HG02852 (cell line): ENCODE measurements at regions not wholly inside any gene's neighbourhood (a gene's known extent, or its start where the extent isn't known, plus 50 kb on each side); places are given as distances from the start of the nearest gene placed in this dataset.
"Not testable (repeated sequence)": the region's sequence is repeated elsewhere in the genome, so short reads cannot be mapped to it uniquely, and the experiment has no call there.

Experiments used
- ATAC-seq: cut with Tn5 transposase; IDR thresholded peaks from one replicate; pipeline ENCODE4 v1.9.1; 2021; ENCODE audit warnings: mild to moderate bottlenecking, moderate library complexity; ENCODE audit not compliant: unreplicated experiment

DNA sequence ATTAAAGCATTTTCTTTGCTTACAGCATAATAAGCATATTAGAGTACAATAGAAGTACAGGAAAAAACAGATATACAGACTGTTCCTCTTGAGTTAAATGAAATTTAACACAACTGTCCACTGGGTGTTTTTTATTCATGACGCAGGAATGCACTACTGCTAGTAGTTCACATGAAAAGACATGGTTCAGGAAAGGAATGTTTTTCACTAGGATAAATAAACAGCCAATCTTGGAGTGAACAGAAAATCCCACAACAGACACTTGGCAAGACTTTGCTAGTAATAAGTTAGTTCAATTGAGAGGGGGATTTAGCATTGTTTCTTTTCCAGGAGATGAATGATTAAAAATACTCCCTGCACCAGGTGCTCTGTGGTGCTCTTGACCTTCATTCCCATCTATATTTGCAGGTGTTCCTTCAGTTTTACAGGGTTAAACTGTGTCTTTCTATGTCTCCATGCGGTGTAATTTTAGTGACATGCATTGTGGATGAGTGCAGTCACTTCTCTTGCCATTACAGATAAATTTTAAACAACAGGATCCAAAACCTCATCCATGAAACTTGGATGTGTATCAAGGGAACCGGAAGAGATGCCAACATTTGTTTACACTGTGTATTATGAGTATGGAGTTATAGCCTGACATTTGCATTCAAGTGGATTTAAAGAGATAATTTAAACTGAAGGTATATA, 796.6 kb downstream of the DSC3 start:
- ATAC-seq = no peak

- ATAC-seq = no peak
Measured at GRCh38 chr18:30234755-30235154, 807.8 kb downstream of the DSC3 start.

DNA sequence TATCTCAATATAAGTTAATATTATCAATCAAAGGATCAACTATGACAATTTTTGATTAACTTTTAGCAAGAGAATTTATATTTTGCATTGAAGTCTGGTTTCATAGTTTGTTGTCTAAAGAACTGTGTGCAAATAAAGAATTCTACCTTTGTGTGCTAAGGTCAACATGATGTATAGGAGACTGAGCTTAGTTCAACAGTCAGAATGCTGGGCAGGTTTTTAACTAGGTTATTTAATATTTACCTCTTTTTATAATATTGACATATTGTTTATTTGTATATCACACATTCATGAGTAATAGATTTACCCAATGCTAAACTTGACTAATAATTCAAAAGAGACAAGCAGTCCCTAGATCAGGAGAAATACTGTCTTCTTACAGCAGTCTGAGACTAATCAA, 831.4 kb downstream of the DSC3 start:
- ATAC-seq = no peak

DNA sequence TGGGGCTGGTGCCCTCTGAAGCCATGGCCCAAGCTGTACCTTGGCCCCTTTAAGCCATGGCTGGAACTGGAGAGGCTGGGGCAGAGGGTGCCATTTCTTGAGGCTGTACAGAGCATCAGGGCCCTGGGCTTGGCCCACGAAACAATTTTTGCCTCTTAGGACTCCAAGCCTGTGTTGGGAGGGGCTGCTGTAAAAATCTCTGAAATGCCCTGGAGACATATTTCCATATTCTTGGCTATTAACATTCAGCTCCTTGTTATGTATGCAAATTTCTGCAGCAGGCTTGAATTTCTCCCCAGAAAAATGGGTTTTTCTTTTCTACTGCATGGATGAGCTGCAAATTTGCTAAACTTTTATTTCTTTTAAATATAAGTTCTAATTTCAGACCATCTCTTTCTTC, 834.0 kb downstream of the DSC3 start:
- ATAC-seq = no peak

DNA sequence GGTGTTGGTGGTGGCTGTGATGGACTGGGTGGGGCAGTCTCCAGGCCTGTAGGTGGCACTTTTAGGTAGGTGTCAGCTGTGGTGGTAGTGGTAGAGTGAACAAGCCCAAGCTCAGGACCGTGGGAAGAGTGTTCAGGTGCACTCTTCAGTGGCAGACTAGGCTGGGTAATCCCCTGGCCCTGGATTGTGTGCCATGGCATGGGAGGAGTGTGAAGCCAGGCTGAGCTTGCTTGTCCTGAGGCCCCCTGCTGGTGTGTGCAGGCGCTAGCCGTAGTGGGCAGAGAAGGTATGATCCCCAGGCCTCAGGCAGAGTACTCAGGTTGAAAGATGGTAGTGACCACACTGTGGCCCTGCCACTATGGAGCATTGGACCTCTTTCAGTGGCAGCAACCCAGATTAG, 850.3 kb downstream of the DSC3 start:
- no peak for ATAC-seq

- no peak for ATAC-seq
Measured at GRCh38 chr18:30186245-30186644, 856.3 kb downstream of the DSC3 start.

- ATAC-seq = no peak
Measured at GRCh38 chr18:30177056-30177455, 865.5 kb downstream of the DSC3 start.

GRCh38 chr18:30175621-30176225, 866.8 kb downstream of the DSC3 start:
- ATAC-seq = no peak

- ATAC-seq = no peak
Measured at GRCh38 chr18:30175061-30175574, 867.4 kb downstream of the DSC3 start.

DNA sequence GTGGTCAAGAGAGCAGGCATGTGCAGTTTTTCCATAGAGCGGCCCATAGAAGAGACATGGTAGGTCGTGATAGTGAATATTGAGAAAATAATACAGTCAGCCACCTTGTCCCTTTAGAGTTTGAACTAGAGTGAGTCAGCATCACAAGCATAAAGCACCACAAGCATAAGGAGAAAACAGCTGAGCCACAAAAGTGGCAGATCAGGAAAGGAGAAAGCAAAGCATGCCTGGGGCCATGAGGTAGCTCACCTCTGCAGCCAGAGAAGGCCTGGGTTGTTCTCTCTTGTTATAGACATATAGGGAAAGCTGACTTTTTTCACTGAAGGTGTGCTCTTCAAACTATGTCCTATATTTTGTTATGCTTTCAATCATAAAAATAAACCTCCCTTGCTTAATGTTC, 879.0 kb downstream of the DSC3 start:
- no peak for ATAC-seq

DNA sequence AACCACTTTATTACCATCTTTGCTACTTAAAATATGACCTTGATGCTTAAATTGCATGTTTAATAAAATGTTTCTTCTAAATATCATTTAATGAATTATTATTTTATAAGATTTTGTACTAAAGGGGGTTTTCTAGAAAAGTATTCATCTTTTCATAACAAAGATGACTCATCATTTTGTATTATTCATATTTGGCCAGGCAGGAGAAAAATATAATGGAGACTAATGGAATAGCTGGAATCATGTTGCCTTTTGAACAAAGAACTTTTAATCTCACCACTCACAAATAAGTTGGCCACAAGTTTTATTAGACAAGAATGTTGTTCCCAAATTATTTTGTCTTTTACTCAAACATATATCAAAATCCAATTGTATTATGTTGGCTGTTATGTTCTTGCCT, 882.4 kb downstream of the DSC3 start:
- no peak for ATAC-seq

- ATAC-seq = no peak
Measured at GRCh38 chr18:30150586-30151250, 891.8 kb downstream of the DSC3 start.

DNA sequence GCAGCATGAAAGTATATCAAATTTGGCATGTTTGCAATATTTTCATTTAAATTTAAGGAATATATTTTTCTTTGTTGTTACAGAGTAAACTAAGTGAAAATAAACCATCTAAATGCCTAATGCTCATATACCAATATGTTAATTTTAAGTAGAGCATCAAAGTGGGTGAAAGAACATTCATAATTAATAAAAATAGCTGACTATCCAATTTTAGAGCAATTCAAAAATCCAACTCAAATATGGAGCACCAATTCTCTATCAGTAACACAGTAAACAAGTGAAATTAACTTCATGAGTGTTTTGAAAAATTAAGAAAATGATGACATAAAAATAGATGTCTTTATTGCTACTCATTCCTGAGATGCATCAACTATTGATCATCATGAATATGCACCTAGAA, 893.0 kb downstream of the DSC3 start:
- ATAC-seq = no peak

DNA sequence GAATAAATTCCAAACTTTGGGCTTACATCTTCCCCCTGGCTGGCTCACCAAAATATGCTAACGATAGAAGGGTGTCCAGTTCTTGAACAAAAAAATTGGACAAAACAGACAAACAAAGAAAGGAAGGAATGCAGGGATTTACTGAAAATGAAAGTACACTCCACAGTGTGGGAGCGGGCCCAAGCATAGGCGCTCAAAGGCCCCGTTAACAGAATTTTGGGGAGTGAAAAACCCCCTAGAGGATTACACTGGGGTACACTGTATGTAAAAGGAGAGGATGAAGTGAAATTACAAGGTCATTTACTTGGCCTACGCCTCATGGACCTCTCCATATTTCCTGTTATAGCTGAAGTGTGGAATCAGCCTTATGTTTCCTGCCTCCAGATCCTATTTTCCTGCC, 899.7 kb downstream of the DSC3 start:
- no peak for ATAC-seq

DNA sequence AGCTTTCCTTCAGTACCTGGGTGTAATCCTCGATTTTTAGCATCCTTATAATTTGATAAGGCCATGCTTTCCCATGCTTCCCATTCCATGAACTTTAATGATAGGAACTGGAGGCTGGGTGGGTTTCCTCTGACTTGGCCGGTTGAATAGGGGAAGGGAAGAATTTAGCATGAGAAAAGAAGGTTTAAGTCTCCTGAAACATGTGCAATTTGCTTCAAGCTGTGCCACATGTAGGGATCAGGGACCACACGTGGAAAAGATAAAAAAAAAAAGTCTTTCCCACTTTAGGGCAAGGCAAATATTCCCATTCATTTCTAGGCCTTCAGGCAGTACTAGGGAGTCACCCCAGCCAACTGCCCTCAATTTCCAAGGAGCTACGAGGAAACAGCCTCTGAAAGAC, 900.3 kb downstream of the DSC3 start:
- ATAC-seq = no peak

GRCh38 chr18:30141506-30141905, 901.0 kb downstream of the DSC3 start:
- ATAC-seq = not testable (repeated sequence)

DNA sequence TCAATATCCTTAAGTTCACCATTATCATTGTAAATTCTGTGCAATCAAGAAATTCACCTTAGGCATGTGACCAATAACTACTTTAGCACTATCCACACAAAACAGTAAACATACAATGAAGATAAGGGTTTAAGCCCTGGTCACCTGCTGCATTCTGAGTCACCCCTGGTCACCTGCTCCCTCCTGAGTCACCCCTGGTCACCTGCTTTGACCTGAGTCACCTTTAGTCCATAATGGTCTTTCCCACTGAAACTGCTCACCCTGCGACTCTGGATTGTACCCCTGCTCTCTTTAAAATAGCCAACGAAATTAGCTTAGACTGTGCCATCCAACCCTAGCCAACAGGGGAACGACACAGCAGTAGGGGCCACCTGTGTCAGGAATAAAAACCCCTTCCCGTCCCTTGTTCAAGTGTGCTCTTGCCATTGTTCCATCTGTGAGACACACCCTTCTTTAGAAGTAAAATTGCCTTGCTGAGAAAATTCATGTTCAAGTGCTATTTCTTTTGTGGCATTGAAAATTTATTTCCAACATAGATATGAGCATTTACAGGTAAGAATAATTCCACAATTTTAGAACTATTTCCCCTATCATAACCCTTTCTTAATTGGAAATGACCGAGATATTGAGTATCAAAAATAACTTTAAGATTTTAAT, 902.8 kb downstream of the DSC3 start:
- ATAC-seq = no peak

DNA sequence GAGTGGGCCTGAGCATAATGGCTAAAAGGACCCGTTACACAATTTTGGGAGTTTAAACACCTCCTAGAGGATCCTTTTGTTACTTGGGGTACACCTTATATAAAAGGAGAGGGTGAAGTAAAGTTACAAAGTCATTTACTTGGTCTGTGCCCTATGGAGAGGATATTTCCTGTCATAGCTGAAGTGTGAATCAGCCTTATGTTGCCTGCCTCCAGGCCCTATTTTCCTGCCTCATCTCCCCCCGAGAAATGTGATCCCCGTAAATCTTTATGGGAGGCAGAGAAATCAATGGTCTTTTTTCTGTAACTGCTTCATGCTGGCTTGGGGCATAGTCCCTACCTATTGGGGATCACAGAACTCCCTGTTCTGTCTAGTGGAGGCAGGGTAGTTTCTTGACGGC, 906.6 kb downstream of the DSC3 start:
- no peak for ATAC-seq

GRCh38 chr18:30134020-30134419, 908.5 kb downstream of the DSC3 start:
- ATAC-seq = no peak

DNA sequence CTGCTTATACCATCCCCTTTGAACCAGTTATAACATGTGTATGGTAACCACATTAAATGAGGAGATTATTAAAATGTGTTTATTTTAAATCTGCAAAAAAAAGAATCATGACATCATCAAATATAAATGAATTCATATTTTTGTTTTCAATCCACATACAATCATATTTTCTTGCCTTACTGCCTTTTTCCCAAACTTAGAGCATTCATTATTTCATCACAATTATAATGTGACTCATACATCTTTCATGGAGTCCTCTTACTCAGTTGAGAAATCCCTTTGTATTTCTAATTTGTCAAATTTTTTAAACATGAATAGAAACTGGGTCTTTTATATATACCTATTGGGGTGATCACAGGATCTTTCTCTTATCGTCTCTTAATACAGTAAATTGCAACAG, 909.6 kb downstream of the DSC3 start:
- no peak for ATAC-seq

DNA sequence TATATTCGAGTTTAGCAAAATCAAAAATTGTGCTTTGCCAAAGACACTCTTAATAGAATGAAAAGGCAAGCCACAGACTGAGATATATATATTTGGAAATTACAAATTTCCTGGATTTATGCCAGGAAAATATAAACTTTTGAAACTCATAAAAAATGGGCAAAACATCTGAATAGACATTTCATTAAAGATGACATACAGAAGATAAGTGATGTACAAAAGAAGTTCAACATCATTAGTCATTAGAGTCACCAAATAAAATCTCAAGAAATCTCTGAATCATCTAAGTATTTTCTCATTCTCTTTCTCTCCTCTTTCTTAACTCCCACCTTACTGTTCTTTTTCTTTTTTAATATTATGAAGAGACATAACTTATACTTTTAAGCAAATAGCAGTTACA, 921.1 kb downstream of the DSC3 start:
- ATAC-seq = no peak

- no peak for ATAC-seq
Measured at GRCh38 chr18:30113454-30113853, 929.1 kb downstream of the DSC3 start.
